Suprapubic skin (tissue), 4 donors: ENCODE measurements at regions not wholly inside any gene's neighbourhood (a gene's known extent, or its start where the extent isn't known, plus 50 kb on each side); places are given as distances from the start of the nearest gene placed in this dataset.

ENCODE experiments used
- DNase-seq, 2 donors: peaks; one replicate each; pipeline ENCODE4 v3.0.0-alpha.2; 2019; ENCODE audit warnings: low spot score in 2 of 2
- H3K27ac ChIP-seq: fragments of 200-600 bp; sonication (generic); one replicate; pipeline ENCODE4 v1.5.1; 2019
- H3K27me3 ChIP-seq: fragments of 200-600 bp; sonication (generic); one replicate; pipeline ENCODE4 v1.5.1; 2019
- H3K36me3 ChIP-seq: fragments of 200-600 bp; sonication (generic); one replicate; pipeline ENCODE4 v1.5.1; 2019
- H3K4me1 ChIP-seq: fragments of 200-600 bp; sonication (generic); one replicate; pipeline ENCODE4 v1.5.1; 2019
- H3K4me3 ChIP-seq: fragments of 200-600 bp; sonication (generic); one replicate; pipeline ENCODE4 v1.5.1; 2019; ENCODE audit warnings: mild to moderate bottlenecking
- H3K9me3 ChIP-seq: fragments of 200-600 bp; sonication (generic); one replicate; pipeline ENCODE4 v1.5.1; 2019
- CTCF ChIP-seq, 2 donors: fragments of 200-600 bp in 1 of 2; fragments of 450-650 bp in 1 of 2; sonication (generic) in 1 of 2; IDR thresholded peaks; one replicate each; pipeline ENCODE4 v1.5.1; 2016 to 2019; ENCODE audit warnings: antibody characterized with exemption in 2 of 2, mild to moderate bottlenecking in 1 of 2, moderate library complexity in 1 of 2
- EP300 ChIP-seq: sonication (generic); formaldehyde crosslinking; IDR thresholded peaks from one replicate; pipeline ENCODE4 v1.6.1; 2017; ENCODE audit warnings: antibody characterized with exemption
- POLR2A ChIP-seq, 2 donors: fragments of 450-650 bp; IDR thresholded peaks; one replicate each; pipeline ENCODE4 v1.6.1; 2017; ENCODE audit warnings: antibody characterized with exemption in 2 of 2, mild to moderate bottlenecking in 2 of 2, moderate library complexity in 2 of 2
- POLR2AphosphoS5 ChIP-seq, 3 donors: sonication (generic); formaldehyde crosslinking; IDR thresholded peaks; one replicate each; pipeline ENCODE4 v1.6.1; 2017; ENCODE audit warnings: antibody characterized with exemption in 3 of 3
- WGBS: methylation state at CpG from one replicate; pipeline ENCODE4 v1.1.5; 2018; 5-methylcytosine and 5-hydroxymethylcytosine counted together

- H3K27me3 ChIP-seq: no peaks in the 10 kb centered on the region
- no peak for DNase-seq
- H3K4me3 ChIP-seq: no peak overlapping the region
- H3K27ac ChIP-seq: no peak overlapping the region
- no peaks in the 10 kb centered on the region for H3K36me3 ChIP-seq
- TF ChIP-seq POLR2A (IDR thresholded peaks at IDR 0.05): no peak
- no peak for TF ChIP-seq CTCF (IDR thresholded peaks at IDR 0.05)
- TF ChIP-seq EP300: no peak
- TF ChIP-seq POLR2AphosphoS5 (IDR thresholded peaks at IDR 0.05): no peak
- no peaks in the 10 kb centered on the region for H3K4me1 ChIP-seq
- H3K9me3 ChIP-seq: no peaks in the 10 kb centered on the region
Measured at GRCh38 chr1:98437540-98437939, 224.0 kb upstream of the SNX7 start.

GRCh38 chr1:98437011-98437410, 224.5 kb upstream of the SNX7 start:
- Histone ChIP-seq H3K9me3 (no peaks in the 10 kb centered on the region), H3K27ac (no peak overlapping the region), H3K27me3 (no peaks in the 10 kb centered on the region), H3K36me3 (no peaks in the 10 kb centered on the region), H3K4me1 (no peaks in the 10 kb centered on the region), H3K4me3 (no peak overlapping the region)
- TF ChIP-seq POLR2AphosphoS5 (IDR thresholded peaks at IDR 0.05) (no peak), POLR2A (IDR thresholded peaks at IDR 0.05) (no peak), CTCF (IDR thresholded peaks at IDR 0.05) (no peak), EP300 (no peak)
- DNase-seq: no peak
- WGBS: 72% methylated on average over 2 of the region's 2 CpGs

- H3K27ac ChIP-seq: no peak overlapping the region
- no peaks in the 10 kb centered on the region for H3K9me3 ChIP-seq
- no peaks in the 10 kb centered on the region for H3K36me3 ChIP-seq
- WGBS: 36% methylated on average over 2 of the region's 2 CpGs
- H3K4me1 ChIP-seq: no peaks in the 10 kb centered on the region
- no peak overlapping the region for H3K4me3 ChIP-seq
- H3K27me3 ChIP-seq: no peaks in the 10 kb centered on the region
- TF ChIP-seq POLR2A (IDR thresholded peaks at IDR 0.05) (no peak), CTCF (IDR thresholded peaks at IDR 0.05) (no peak), EP300 (no peak), POLR2AphosphoS5 (IDR thresholded peaks at IDR 0.05) (no peak)
- no peak for DNase-seq
Measured at GRCh38 chr1:98429965-98430443, 231.5 kb upstream of the SNX7 start.

GRCh38 chr1:98428864-98429263, 232.7 kb upstream of the SNX7 start:
- no peaks in the 10 kb centered on the region for H3K4me1 ChIP-seq
- no peak overlapping the region for H3K4me3 ChIP-seq
- 89% methylated on average over 3 of the region's 3 CpGs for WGBS
- H3K27ac ChIP-seq: no peak overlapping the region
- no peak for TF ChIP-seq EP300
- TF ChIP-seq POLR2A (IDR thresholded peaks at IDR 0.05): no peak
- no peak for TF ChIP-seq POLR2AphosphoS5 (IDR thresholded peaks at IDR 0.05)
- no peak for TF ChIP-seq CTCF (IDR thresholded peaks at IDR 0.05)
- H3K9me3 ChIP-seq: no peaks in the 10 kb centered on the region
- no peaks in the 10 kb centered on the region for H3K36me3 ChIP-seq
- no peaks in the 10 kb centered on the region for H3K27me3 ChIP-seq
- no peak for DNase-seq

- 71% methylated on average over 3 of the region's 3 CpGs for WGBS
- no peaks in the 10 kb centered on the region for H3K9me3 ChIP-seq
- H3K27me3 ChIP-seq: no peaks in the 10 kb centered on the region
- TF ChIP-seq CTCF (IDR thresholded peaks at IDR 0.05): no peak
- no peak for TF ChIP-seq POLR2A (IDR thresholded peaks at IDR 0.05)
- TF ChIP-seq POLR2AphosphoS5 (IDR thresholded peaks at IDR 0.05): no peak
- no peak for TF ChIP-seq EP300
- H3K4me1 ChIP-seq: no peaks in the 10 kb centered on the region
- no peak overlapping the region for H3K4me3 ChIP-seq
- H3K27ac ChIP-seq: no peak overlapping the region
- DNase-seq: no peak
- H3K36me3 ChIP-seq: no peaks in the 10 kb centered on the region
Measured at GRCh38 chr1:98427664-98428063, 233.9 kb upstream of the SNX7 start.
